HepG2 (cell line): ENCODE measurements at regions not wholly inside any gene's neighbourhood (a gene's known extent, or its start where the extent isn't known, plus 50 kb on each side); places are given as distances from the start of the nearest gene placed in this dataset.

ENCODE experiments used
- ATAC-seq: fragments of 200-7000 bp; cut with Tn5 transposase; 3 replicates; pipeline ENCODE4 v1.9.1; 2020; ENCODE audit warnings: mild to moderate bottlenecking, moderate library complexity
- BruUV-seq: library from RNA; stranded (reverse); fragments of 400-500 nt; replicated peaks from 2 replicates; lab custom pipeline; 2021; lab: Mats Ljungman, UMichigan
- CTCF ChIA-PET: fragments of 300-600 bp; formaldehyde crosslinking; extraction: SDS; loops from one replicate; lab custom pipeline; 2021; ENCODE audit warnings: low total read pairs, inconsistent platforms, low intra/inter-chr PET ratio; lab: Yijun Ruan, JAX
- POLR2A ChIA-PET: fragments of 350-600 bp; sonication (Branson Sonifier 250); formaldehyde crosslinking; loops from one replicate; lab custom pipeline; 2020; ENCODE audit warnings: antibody characterized with exemption, inconsistent platforms; lab: Yijun Ruan, JAX
- DNase-seq: peaks from one replicate; pipeline ENCODE4 v3.0.0-alpha.2; 2015; ENCODE audit warnings: low spot score
- FAIRE-seq: peaks from 3 replicates; lab custom pipeline; 2011; peaks lifted over from hg19 to GRCh38; lab: Jason Lieb, UNC
- H2AFZ ChIP-seq: one replicate; pipeline ENCODE4 v1.6.1; 2011; ENCODE audit warnings: low read length, inconsistent platforms
- H3K27ac ChIP-seq: fragments of 300-600 bp; 3 replicates; pipeline ENCODE4 v1.8.0; 2011; ENCODE audit warnings: mixed run types, mild to moderate bottlenecking, mixed read lengths, low read length, inconsistent platforms; ENCODE audit not compliant: insufficient read depth; ENCODE audit errors: extremely low read length
- H3K27me3 ChIP-seq, 2 experiments: fragments of 200-600 bp in 1 of 2; 2 replicates in 1 of 2; 3 replicates in 1 of 2; pipeline versions ENCODE4 v1.6.0 to v1.8.0; 2011; ENCODE audit warnings: low read length in 2 of 2, mild to moderate bottlenecking in 2 of 2, moderate library complexity in 2 of 2, inconsistent platforms in 1 of 2; ENCODE audit not compliant: insufficient read depth in 2 of 2, control insufficient read depth in 1 of 2
- H3K36me3 ChIP-seq, 2 experiments: fragments of 200-600 bp in 1 of 2; replicated peaks in 1 of 2; 2 replicates in 1 of 2; 3 replicates in 1 of 2; pipeline versions ENCODE4 v1.5.1 to v1.8.0; 2011; ENCODE audit warnings: low read length in 2 of 2, inconsistent platforms in 1 of 2; ENCODE audit not compliant: insufficient read depth in 2 of 2, control insufficient read depth in 1 of 2
- H3K4me1 ChIP-seq: 2 replicates; pipeline ENCODE4 v1.5.1; 2012; ENCODE audit warnings: low read length, inconsistent platforms; ENCODE audit not compliant: insufficient read depth
- H3K4me2 ChIP-seq: 2 replicates; pipeline ENCODE4 v1.6.0; 2011; ENCODE audit warnings: low read depth, low read length, inconsistent platforms
- H3K4me3 ChIP-seq, 3 experiments: fragments of 200-600 bp in 1 of 3; sonication (generic), shearing (Covaris generic) in 1 of 3; replicated peaks in 1 of 3; 2 replicates each; pipeline ENCODE4 v1.5.1; 2011 to 2016; ENCODE audit warnings: low read length in 3 of 3, inconsistent platforms in 2 of 3, low read depth in 2 of 3, mild to moderate bottlenecking in 2 of 3, control low read depth in 1 of 3, mixed read lengths in 1 of 3; ENCODE audit not compliant: insufficient read depth in 1 of 3
- H3K79me2 ChIP-seq: one replicate; pipeline ENCODE4 v1.6.1; 2011; ENCODE audit warnings: low read length, inconsistent platforms; ENCODE audit not compliant: insufficient read depth
- H3K9ac ChIP-seq: 2 replicates; pipeline ENCODE4 v1.6.0; 2011; ENCODE audit warnings: mild to moderate bottlenecking, low read depth, low read length, inconsistent platforms; ENCODE audit not compliant: insufficient read depth
- H3K9me3 ChIP-seq: 2 replicates; pipeline ENCODE4 v1.5.1; 2012; ENCODE audit warnings: mild to moderate bottlenecking, low read length
- H4K20me1 ChIP-seq: 2 replicates; pipeline ENCODE4 v1.6.0; 2011; ENCODE audit warnings: inconsistent platforms, mild to moderate bottlenecking, low read length, moderate library complexity; ENCODE audit not compliant: insufficient read depth
- HNRNPUL1 ChIP-seq: fragments of 200-400 bp; formaldehyde crosslinking; IDR thresholded peaks from 2 replicates; pipeline ENCODE4 v1.6.1; 2017; ENCODE audit warnings: low read depth, mild to moderate bottlenecking, low read length, moderate library complexity
- TEAD3 ChIP-seq: optimal IDR thresholded peaks from 2 replicates; pipeline ENCODE3; 2016; ENCODE audit warnings: borderline replicate concordance
- ZNF292 ChIP-seq: sonication (generic); formaldehyde crosslinking; IDR thresholded peaks from 2 replicates; pipeline ENCODE4 v1.8.1; 2022; ENCODE audit warnings: mild to moderate bottlenecking, low read depth, missing genetic modification reagents, borderline replicate concordance
- ZNF329 ChIP-seq: sonication (generic); formaldehyde crosslinking; IDR thresholded peaks from 2 replicates; pipeline ENCODE4 v1.9.0; 2021; ENCODE audit warnings: low read depth, mild to moderate bottlenecking, missing genetic modification reagents
- ZNF510 ChIP-seq: sonication (generic); formaldehyde crosslinking; IDR thresholded peaks from 2 replicates; pipeline ENCODE4 v1.4.0; 2020; ENCODE audit warnings: low read depth, mild to moderate bottlenecking, missing genetic modification reagents
- ZNF713 ChIP-seq: sonication (generic); formaldehyde crosslinking; IDR thresholded peaks from 2 replicates; pipeline ENCODE4 v1.4.0; 2020; ENCODE audit warnings: mild to moderate bottlenecking, missing genetic modification reagents
- WGBS: methylation state at CpG from one replicate; pipeline ENCODE4 v1.1.6; 2017; ENCODE audit warnings: low lambda C conversion rate; 5-methylcytosine and 5-hydroxymethylcytosine counted together
- in situ Hi-C: cut with HindIII; loops from 2 replicates; pipeline ENCODE4 v1.10.0; 2017; ENCODE audit warnings: low pct_unique_long_range_greater_than_20kb; ENCODE audit not compliant: extremely low pct_ligation_motif_present
- intact Hi-C: fragments of 100-400 bp; cut with micrococcal nuclease; formaldehyde crosslinking; loops from one replicate; pipeline ENCODE4 v1.10.0; 2022; ENCODE audit not compliant: unreplicated experiment
- TF ChIP-seq, protein P1 (sequence below): IDR thresholded peaks from 2 replicates; pipeline ENCODE4 v1.6.1; 2018; ENCODE audit warnings: missing genetic modification reagents, mild to moderate bottlenecking, missing compliant biosample characterization
- TF ChIP-seq, protein P2 (sequence below): fragments of 450-650 bp; IDR thresholded peaks from 2 replicates; pipeline ENCODE4 v1.6.1; 2016
- TF ChIP-seq, protein P3 (sequence below): sonication (generic); formaldehyde crosslinking; IDR thresholded peaks from 2 replicates; pipeline ENCODE4 v1.9.0; 2022; ENCODE audit warnings: missing genetic modification reagents, mild to moderate bottlenecking, borderline replicate concordance
- TF ChIP-seq, protein P4 (sequence below), 2 experiments: sonication (generic) in 1 of 2; formaldehyde crosslinking in 1 of 2; IDR thresholded peaks; 2 replicates each; pipeline versions ENCODE4 v1.6.1 to v1.9.0; 2014 to 2022; ENCODE audit warnings: antibody characterized with exemption in 1 of 2, borderline replicate concordance in 1 of 2, inconsistent platforms in 1 of 2, low read depth in 1 of 2, missing genetic modification reagents in 1 of 2

- in situ Hi-C loops (no loop called here), intact Hi-C loops (no loop called here)
- no peaks in the 10 kb centered on the region for H4K20me1 ChIP-seq
- H3K27ac ChIP-seq, result no peak overlapping the region
- H3K36me3 ChIP-seq, result no peaks in the 10 kb centered on the region
- no peaks in the 10 kb centered on the region for H3K27me3 ChIP-seq
- H3K4me2 ChIP-seq, result no peak overlapping the region
- no peak overlapping the region for H3K4me3 ChIP-seq
- no peak for DNase-seq
- H3K9me3 ChIP-seq, result no peaks in the 10 kb centered on the region
- H3K4me1 ChIP-seq, result no peaks in the 10 kb centered on the region
- BruUV-seq, result no TSS peak
- H2AFZ ChIP-seq, result no peak overlapping the region
- POLR2A ChIA-PET, result no interaction called here
- WGBS, result 38% methylated on average over 8 of the region's 8 CpGs
- no peak overlapping the region for H3K9ac ChIP-seq
- CTCF ChIA-PET, result no interaction called here
- TF ChIP-seq, protein P1, sequence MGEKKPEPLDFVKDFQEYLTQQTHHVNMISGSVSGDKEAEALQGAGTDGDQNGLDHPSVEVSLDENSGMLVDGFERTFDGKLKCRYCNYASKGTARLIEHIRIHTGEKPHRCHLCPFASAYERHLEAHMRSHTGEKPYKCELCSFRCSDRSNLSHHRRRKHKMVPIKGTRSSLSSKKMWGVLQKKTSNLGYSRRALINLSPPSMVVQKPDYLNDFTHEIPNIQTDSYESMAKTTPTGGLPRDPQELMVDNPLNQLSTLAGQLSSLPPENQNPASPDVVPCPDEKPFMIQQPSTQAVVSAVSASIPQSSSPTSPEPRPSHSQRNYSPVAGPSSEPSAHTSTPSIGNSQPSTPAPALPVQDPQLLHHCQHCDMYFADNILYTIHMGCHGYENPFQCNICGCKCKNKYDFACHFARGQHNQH (CRISPR knock-in tag), result no peak
- no peak for TF ChIP-seq TEAD3 (CRISPR knock-in tag)
- no peak for TF ChIP-seq ZNF510 (CRISPR knock-in tag)
- TF ChIP-seq, protein P2, sequence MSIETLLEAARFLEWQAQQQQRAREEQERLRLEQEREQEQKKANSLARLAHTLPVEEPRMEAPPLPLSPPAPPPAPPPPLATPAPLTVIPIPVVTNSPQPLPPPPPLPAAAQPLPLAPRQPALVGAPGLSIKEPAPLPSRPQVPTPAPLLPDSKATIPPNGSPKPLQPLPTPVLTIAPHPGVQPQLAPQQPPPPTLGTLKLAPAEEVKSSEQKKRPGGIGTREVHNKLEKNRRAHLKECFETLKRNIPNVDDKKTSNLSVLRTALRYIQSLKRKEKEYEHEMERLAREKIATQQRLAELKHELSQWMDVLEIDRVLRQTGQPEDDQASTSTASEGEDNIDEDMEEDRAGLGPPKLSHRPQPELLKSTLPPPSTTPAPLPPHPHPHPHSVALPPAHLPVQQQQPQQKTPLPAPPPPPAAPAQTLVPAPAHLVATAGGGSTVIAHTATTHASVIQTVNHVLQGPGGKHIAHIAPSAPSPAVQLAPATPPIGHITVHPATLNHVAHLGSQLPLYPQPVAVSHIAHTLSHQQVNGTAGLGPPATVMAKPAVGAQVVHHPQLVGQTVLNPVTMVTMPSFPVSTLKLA, result no peak
- TF ChIP-seq, protein P3, sequence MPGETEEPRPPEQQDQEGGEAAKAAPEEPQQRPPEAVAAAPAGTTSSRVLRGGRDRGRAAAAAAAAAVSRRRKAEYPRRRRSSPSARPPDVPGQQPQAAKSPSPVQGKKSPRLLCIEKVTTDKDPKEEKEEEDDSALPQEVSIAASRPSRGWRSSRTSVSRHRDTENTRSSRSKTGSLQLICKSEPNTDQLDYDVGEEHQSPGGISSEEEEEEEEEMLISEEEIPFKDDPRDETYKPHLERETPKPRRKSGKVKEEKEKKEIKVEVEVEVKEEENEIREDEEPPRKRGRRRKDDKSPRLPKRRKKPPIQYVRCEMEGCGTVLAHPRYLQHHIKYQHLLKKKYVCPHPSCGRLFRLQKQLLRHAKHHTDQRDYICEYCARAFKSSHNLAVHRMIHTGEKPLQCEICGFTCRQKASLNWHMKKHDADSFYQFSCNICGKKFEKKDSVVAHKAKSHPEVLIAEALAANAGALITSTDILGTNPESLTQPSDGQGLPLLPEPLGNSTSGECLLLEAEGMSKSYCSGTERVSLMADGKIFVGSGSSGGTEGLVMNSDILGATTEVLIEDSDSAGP (CRISPR knock-in tag), result no peak
- no peak for TF ChIP-seq ZNF713 (CRISPR knock-in tag)
- TF ChIP-seq ZNF329 (CRISPR knock-in tag), result no peak
- no peak for TF ChIP-seq HNRNPUL1
- TF ChIP-seq, protein P4, sequence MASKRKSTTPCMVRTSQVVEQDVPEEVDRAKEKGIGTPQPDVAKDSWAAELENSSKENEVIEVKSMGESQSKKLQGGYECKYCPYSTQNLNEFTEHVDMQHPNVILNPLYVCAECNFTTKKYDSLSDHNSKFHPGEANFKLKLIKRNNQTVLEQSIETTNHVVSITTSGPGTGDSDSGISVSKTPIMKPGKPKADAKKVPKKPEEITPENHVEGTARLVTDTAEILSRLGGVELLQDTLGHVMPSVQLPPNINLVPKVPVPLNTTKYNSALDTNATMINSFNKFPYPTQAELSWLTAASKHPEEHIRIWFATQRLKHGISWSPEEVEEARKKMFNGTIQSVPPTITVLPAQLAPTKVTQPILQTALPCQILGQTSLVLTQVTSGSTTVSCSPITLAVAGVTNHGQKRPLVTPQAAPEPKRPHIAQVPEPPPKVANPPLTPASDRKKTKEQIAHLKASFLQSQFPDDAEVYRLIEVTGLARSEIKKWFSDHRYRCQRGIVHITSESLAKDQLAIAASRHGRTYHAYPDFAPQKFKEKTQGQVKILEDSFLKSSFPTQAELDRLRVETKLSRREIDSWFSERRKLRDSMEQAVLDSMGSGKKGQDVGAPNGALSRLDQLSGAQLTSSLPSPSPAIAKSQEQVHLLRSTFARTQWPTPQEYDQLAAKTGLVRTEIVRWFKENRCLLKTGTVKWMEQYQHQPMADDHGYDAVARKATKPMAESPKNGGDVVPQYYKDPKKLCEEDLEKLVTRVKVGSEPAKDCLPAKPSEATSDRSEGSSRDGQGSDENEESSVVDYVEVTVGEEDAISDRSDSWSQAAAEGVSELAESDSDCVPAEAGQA (IDR thresholded peaks at IDR 0.05; ENCODE audit: low read depth), result no peak
- TF ChIP-seq, protein P4 (CRISPR knock-in tag; IDR thresholded peaks at IDR 0.05; ENCODE audit: borderline replicate concordance), result no peak
- TF ChIP-seq ZNF292 (CRISPR knock-in tag), result no peak
- TF ChIP-seq, all 625 proteins: peak for 0
- FAIRE-seq (no peak), ATAC-seq (no peak)
- no peaks in the 10 kb centered on the region for H3K79me2 ChIP-seq
These were observed 110.5 kb downstream of the PCDH18 start for GRCh38 chr4:137421796-137422195.
